ENCODE measurements at regions not wholly inside any gene's neighbourhood (a gene's known extent, or its start where the extent isn't known, plus 50 kb on each side); places are given as distances from the start of the nearest gene placed in this dataset.

GRCh38 chr1:192937128-192937527 lies 122.0 kb downstream of the UCHL5 start:
- Mint-ChIP-seq H3K9me3 (no peaks in the 10 kb centered on the region), H3K36me3 (ENCODE audit: insufficient read depth) (no peaks in the 10 kb centered on the region), H3K27ac (ENCODE audit: low read depth) (peak overlapping the region; percentile 29), H3K4me3 (no peak overlapping the region), H3K4me1 (peaks cover 4% of the 10 kb centered on the region), H3K27me3 (no peaks in the 10 kb centered on the region)
- ATAC-seq (replicated peaks; ENCODE audit: extremely low read depth, poor library complexity, severe bottlenecking): peak; percentile 55
- no peak for DNase-seq (ENCODE audit: low spot score in 2 of 2)

DNA sequence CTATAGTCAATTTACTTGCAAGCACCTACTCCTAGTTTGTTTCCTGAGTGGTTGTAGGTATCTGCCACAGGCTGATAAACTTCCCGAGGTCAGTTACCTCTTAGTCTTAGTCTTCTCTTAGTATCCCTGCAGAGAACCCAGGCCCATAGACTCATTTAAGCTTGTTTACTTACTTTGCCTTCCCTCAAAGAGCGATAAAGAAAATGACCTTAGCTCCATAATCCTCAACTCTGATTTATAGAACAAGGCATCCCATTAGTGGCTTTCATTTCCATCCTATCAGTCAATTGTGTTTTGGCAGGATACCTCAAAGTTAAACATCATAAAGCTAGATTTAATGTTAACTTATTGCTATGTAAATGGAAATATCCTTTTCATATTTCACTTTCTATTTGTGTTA lies 119.7 kb downstream of the UCHL5 start:
- Mint-ChIP-seq H3K4me1 (peaks cover 4% of the 10 kb centered on the region), H3K27me3 (no peaks in the 10 kb centered on the region), H3K27ac (ENCODE audit: low read depth) (no peak overlapping the region), H3K36me3 (ENCODE audit: insufficient read depth) (no peaks in the 10 kb centered on the region), H3K4me3 (no peak overlapping the region), H3K9me3 (no peaks in the 10 kb centered on the region)
- ATAC-seq (replicated peaks; ENCODE audit: extremely low read depth, poor library complexity, severe bottlenecking) (no peak), DNase-seq (ENCODE audit: low spot score in 2 of 2) (no peak)

DNA sequence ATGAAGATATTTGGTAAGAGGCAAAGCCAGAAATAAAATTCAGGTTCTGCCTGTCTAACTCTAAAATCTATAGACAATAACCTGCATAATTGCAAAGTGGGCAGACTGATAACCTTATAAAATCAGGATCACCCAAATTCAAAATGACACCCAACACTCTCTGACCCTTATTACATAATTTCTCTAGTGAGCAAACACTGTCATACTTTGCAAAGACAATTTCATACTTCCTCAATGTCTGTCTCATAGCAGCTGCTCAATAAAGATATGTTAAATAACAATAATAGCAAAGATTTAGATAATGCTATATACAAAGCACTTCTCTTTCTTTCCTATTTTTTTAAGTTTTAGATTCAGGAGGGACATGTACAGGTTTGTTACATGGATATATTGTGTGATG lies 118.5 kb downstream of the UCHL5 start:
- H3K4me3 Mint-ChIP-seq: no peak overlapping the region
- peaks cover 4% of the 10 kb centered on the region for H3K4me1 Mint-ChIP-seq
- H3K36me3 Mint-ChIP-seq (ENCODE audit: insufficient read depth): peaks cover 1% of the 10 kb centered on the region
- no peaks in the 10 kb centered on the region for H3K27me3 Mint-ChIP-seq
- ATAC-seq (replicated peaks; ENCODE audit: extremely low read depth, poor library complexity, severe bottlenecking): no peak
- no peaks in the 10 kb centered on the region for H3K9me3 Mint-ChIP-seq
- no peak for DNase-seq (ENCODE audit: low spot score in 2 of 2)
- no peak overlapping the region for H3K27ac Mint-ChIP-seq (ENCODE audit: low read depth)

- H3K36me3 Mint-ChIP-seq (ENCODE audit: insufficient read depth): peaks cover 1% of the 10 kb centered on the region
- H3K27me3 Mint-ChIP-seq: no peaks in the 10 kb centered on the region
- no peaks in the 10 kb centered on the region for H3K9me3 Mint-ChIP-seq
- ATAC-seq (replicated peaks; ENCODE audit: extremely low read depth, poor library complexity, severe bottlenecking) (no peak), DNase-seq (ENCODE audit: low spot score in 2 of 2) (no peak)
- H3K27ac Mint-ChIP-seq (ENCODE audit: low read depth): no peak overlapping the region
- H3K4me1 Mint-ChIP-seq: no peaks in the 10 kb centered on the region
- no peak overlapping the region for H3K4me3 Mint-ChIP-seq
Measured at GRCh38 chr1:192941722-192942411, 117.3 kb downstream of the UCHL5 start.

DNA sequence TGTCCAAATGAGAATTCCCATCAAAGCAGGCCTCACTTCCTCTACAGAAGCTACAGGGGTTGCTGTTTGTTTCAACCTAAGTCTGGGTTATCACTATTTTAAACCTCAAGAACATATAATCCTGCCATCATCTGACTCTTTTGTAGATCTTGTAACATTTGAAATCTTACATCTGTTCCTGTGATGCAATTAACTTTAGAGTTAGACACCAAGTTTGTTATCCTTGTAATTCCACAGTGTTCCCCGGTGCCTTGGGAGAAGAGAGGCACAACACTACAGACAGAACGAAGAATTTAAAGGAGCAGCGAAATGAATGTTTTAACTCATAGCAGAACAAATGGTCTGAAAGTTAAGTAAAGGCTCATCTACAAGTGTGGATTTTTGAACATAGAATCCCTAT lies 116.1 kb downstream of the UCHL5 start:
- Mint-ChIP-seq H3K4me3 (no peak overlapping the region), H3K36me3 (ENCODE audit: insufficient read depth) (peaks cover 1% of the 10 kb centered on the region), H3K9me3 (no peaks in the 10 kb centered on the region), H3K27ac (ENCODE audit: low read depth) (no peak overlapping the region), H3K4me1 (no peaks in the 10 kb centered on the region), H3K27me3 (no peaks in the 10 kb centered on the region)
- DNase-seq (ENCODE audit: low spot score in 2 of 2) (no peak), ATAC-seq (replicated peaks; ENCODE audit: extremely low read depth, poor library complexity, severe bottlenecking) (no peak)

- DNase-seq (ENCODE audit: low spot score in 2 of 2) (no peak), ATAC-seq (replicated peaks; ENCODE audit: extremely low read depth, poor library complexity, severe bottlenecking) (no peak)
- H3K27ac Mint-ChIP-seq (ENCODE audit: low read depth): no peak overlapping the region
- H3K36me3 Mint-ChIP-seq (ENCODE audit: insufficient read depth): peaks cover 1% of the 10 kb centered on the region
- H3K9me3 Mint-ChIP-seq: no peaks in the 10 kb centered on the region
- no peaks in the 10 kb centered on the region for H3K4me1 Mint-ChIP-seq
- no peaks in the 10 kb centered on the region for H3K27me3 Mint-ChIP-seq
- H3K4me3 Mint-ChIP-seq: no peak overlapping the region
Measured at GRCh38 chr1:192943522-192943921, 115.6 kb downstream of the UCHL5 start.

GRCh38 chr1:192945390-192946130 lies 113.6 kb downstream of the UCHL5 start:
- no peak overlapping the region for H3K4me3 Mint-ChIP-seq
- no peaks in the 10 kb centered on the region for H3K9me3 Mint-ChIP-seq
- ATAC-seq (replicated peaks; ENCODE audit: extremely low read depth, poor library complexity, severe bottlenecking) (no peak), DNase-seq (ENCODE audit: low spot score in 2 of 2) (no peak)
- no peaks in the 10 kb centered on the region for H3K4me1 Mint-ChIP-seq
- no peak overlapping the region for H3K27ac Mint-ChIP-seq (ENCODE audit: low read depth)
- H3K36me3 Mint-ChIP-seq (ENCODE audit: insufficient read depth): peaks cover 1% of the 10 kb centered on the region
- H3K27me3 Mint-ChIP-seq: no peaks in the 10 kb centered on the region

- DNase-seq (ENCODE audit: low spot score in 2 of 2): no peak
- peaks cover 1% of the 10 kb centered on the region for H3K36me3 Mint-ChIP-seq (ENCODE audit: insufficient read depth)
- H3K9me3 Mint-ChIP-seq: no peaks in the 10 kb centered on the region
- no peaks in the 10 kb centered on the region for H3K4me1 Mint-ChIP-seq
- no peak overlapping the region for H3K4me3 Mint-ChIP-seq
- no peak for ATAC-seq (replicated peaks; ENCODE audit: extremely low read depth, poor library complexity, severe bottlenecking)
- no peaks in the 10 kb centered on the region for H3K27me3 Mint-ChIP-seq
- no peak overlapping the region for H3K27ac Mint-ChIP-seq (ENCODE audit: low read depth)
Measured at GRCh38 chr1:192949783-192950182, 109.4 kb downstream of the UCHL5 start.

DNA sequence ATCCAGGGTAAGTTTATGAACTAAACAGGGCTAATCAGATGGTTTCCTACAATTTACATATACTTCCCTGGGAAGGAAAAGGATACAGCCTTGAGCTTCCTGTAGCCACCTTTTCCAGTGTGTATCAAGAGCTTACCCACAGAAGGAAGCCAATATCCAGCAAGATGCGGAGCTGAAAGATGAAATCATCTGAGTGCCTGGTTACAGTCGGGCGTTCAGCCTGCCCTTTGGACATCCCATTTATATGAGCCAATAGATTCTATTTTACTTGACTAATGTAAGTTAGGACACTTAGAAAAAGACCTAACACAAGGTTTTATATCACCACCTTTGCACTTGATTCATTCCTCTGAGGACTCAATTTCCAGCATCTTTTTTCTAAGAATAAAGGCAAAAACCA lies 108.2 kb downstream of the UCHL5 start:
- DNase-seq (ENCODE audit: low spot score in 2 of 2): no peak
- Mint-ChIP-seq H3K27ac (ENCODE audit: low read depth) (no peak overlapping the region), H3K27me3 (no peaks in the 10 kb centered on the region), H3K36me3 (ENCODE audit: insufficient read depth) (no peaks in the 10 kb centered on the region), H3K4me1 (no peaks in the 10 kb centered on the region), H3K4me3 (no peak overlapping the region), H3K9me3 (no peaks in the 10 kb centered on the region)
- ATAC-seq (replicated peaks; ENCODE audit: extremely low read depth, poor library complexity, severe bottlenecking): no peak

GRCh38 chr1:192951691-192952460 lies 107.3 kb downstream of the UCHL5 start:
- Mint-ChIP-seq H3K27ac (ENCODE audit: low read depth) (no peak overlapping the region), H3K36me3 (ENCODE audit: insufficient read depth) (no peaks in the 10 kb centered on the region), H3K9me3 (no peaks in the 10 kb centered on the region), H3K4me3 (no peak overlapping the region), H3K4me1 (no peaks in the 10 kb centered on the region), H3K27me3 (no peaks in the 10 kb centered on the region)
- DNase-seq (ENCODE audit: low spot score in 2 of 2) (no peak), ATAC-seq (replicated peaks; ENCODE audit: extremely low read depth, poor library complexity, severe bottlenecking) (no peak)

DNA sequence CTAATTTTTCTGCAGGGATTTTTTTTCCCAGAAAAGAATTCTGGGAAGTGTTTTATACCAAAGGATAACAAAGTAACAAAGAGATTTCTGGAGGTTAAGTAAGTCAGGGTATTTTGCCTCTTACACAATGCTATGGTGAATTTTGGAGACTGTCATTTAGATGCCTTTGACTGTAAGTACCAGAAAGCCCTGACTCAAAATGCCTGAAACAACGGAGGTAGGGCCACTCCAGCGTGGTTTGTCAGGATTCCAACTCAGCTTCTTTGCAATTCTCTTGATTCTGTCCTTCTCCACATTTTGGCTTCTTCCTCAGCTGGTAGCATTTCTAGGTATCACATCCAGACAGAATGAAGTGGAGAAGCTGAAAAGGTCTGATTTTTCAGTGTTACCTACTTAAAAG lies 106.5 kb downstream of the UCHL5 start:
- Mint-ChIP-seq H3K27me3 (no peaks in the 10 kb centered on the region), H3K27ac (ENCODE audit: low read depth) (no peak overlapping the region), H3K4me3 (no peak overlapping the region), H3K36me3 (ENCODE audit: insufficient read depth) (peaks cover 4% of the 10 kb centered on the region), H3K4me1 (no peaks in the 10 kb centered on the region), H3K9me3 (no peaks in the 10 kb centered on the region)
- DNase-seq (ENCODE audit: low spot score in 2 of 2) (no peak), ATAC-seq (replicated peaks; ENCODE audit: extremely low read depth, poor library complexity, severe bottlenecking) (no peak)

GRCh38 chr1:192954705-192955265 lies 104.4 kb downstream of the UCHL5 start:
- Mint-ChIP-seq H3K36me3 (ENCODE audit: insufficient read depth) (peaks cover 4% of the 10 kb centered on the region), H3K4me3 (no peak overlapping the region), H3K27ac (ENCODE audit: low read depth) (no peak overlapping the region), H3K27me3 (no peaks in the 10 kb centered on the region), H3K4me1 (no peaks in the 10 kb centered on the region), H3K9me3 (no peaks in the 10 kb centered on the region)
- ATAC-seq (replicated peaks; ENCODE audit: extremely low read depth, poor library complexity, severe bottlenecking) (no peak), DNase-seq (ENCODE audit: low spot score in 2 of 2) (no peak)

Measured in central memory CD8-positive, alpha-beta T cell (primary cell).